SJCRH30 (cell line): ENCODE measurements at regions not wholly inside any gene's neighbourhood (a gene's known extent, or its start where the extent isn't known, plus 50 kb on each side); places are given as distances from the start of the nearest gene placed in this dataset.
"Not testable (repeated sequence)": the region's sequence is repeated elsewhere in the genome, so short reads cannot be mapped to it uniquely, and the experiment has no call there.

ENCODE experiments used
- DNase-seq, 2 experiments: peaks; one replicate each; pipeline ENCODE4 v3.0.0-alpha.2; 2015 to 2020
- H3K27ac ChIP-seq: fragments of 250-450 bp; sonication (Bioruptor Pico); 2 replicates; pipeline ENCODE4 v1.5.1; 2020; ENCODE audit warnings: mild to moderate bottlenecking, moderate library complexity
- H3K27me3 ChIP-seq: fragments of 250-450 bp; sonication (Bioruptor Pico); 2 replicates; pipeline ENCODE4 v1.5.1; 2020; ENCODE audit warnings: mild to moderate bottlenecking, moderate library complexity
- H3K36me3 ChIP-seq: fragments of 250-450 bp; sonication (Bioruptor Pico); 2 replicates; pipeline ENCODE4 v1.5.1; 2020; ENCODE audit warnings: mild to moderate bottlenecking, moderate library complexity
- H3K4me1 ChIP-seq: fragments of 250-450 bp; sonication (Bioruptor Pico); 2 replicates; pipeline ENCODE4 v1.5.1; 2020; ENCODE audit warnings: mild to moderate bottlenecking, moderate library complexity
- H3K4me3 ChIP-seq: fragments of 250-450 bp; sonication (Bioruptor Pico); 2 replicates; pipeline ENCODE4 v1.5.1; 2020; ENCODE audit warnings: mild to moderate bottlenecking, moderate library complexity
- H3K9me3 ChIP-seq: fragments of 250-450 bp; sonication (Bioruptor Pico); replicated peaks from 2 replicates; pipeline ENCODE4 v1.5.1; 2020; ENCODE audit warnings: mild to moderate bottlenecking, moderate library complexity

- Histone ChIP-seq H3K4me1 (no peaks in the 10 kb centered on the region), H3K9me3 (no peaks in the 10 kb centered on the region; the same call in 1 of the 2 replicates), H3K27ac (no peak overlapping the region), H3K36me3 (no peaks in the 10 kb centered on the region), H3K27me3 (no peaks in the 10 kb centered on the region), H3K4me3 (no peak overlapping the region)
- DNase-seq: no peak
These were observed 372.5 kb downstream of the IL20RB start for GRCh38 chr3:137330246-137330645.

DNA sequence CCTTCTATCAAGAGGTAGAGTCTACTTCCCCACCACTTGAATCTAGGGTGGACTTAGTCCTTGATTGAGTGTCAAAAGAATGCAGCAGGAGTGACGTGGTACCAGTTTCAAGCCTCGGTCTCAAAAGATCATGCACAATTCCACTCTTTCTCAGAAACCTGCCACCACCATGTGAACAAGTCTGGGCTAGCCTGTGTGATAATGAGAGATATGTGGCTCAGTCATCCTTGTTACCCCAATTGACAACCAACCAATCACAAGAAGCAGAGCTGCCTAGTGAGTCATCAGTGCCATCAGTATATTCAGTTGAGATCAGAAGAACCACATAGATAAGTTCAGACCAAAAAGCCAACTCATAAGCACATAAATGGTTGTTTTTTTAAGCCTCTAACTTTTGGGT lies 374.5 kb downstream of the IL20RB start:
- H3K36me3 ChIP-seq: no peaks in the 10 kb centered on the region
- H3K27ac ChIP-seq: no peak overlapping the region
- no peaks in the 10 kb centered on the region for H3K4me1 ChIP-seq
- no peak for DNase-seq
- H3K27me3 ChIP-seq: no peaks in the 10 kb centered on the region
- H3K9me3 ChIP-seq: no peaks in the 10 kb centered on the region; the same call in 1 of the 2 replicates
- H3K4me3 ChIP-seq: no peak overlapping the region

DNA sequence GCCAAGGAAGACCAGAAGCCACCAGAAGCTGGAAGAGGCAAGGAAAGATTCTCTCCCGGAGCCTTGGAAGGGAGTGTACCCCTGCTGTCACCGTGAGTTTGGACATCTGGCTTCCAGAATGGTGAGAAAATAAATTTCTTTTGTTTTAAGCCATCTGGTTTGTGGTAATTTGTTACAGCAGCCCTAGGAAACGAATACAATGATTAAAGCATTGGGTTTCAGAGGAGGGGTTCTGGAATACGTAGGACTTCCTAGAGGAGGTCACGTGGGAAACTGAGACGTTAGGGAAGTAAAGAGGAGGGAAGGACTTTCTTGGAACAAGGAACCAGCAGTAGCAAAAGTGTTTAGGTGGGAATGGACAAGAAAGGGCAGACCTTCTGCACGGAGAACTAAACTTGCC lies 377.7 kb downstream of the IL20RB start:
- Histone ChIP-seq H3K4me3 (no peak overlapping the region), H3K4me1 (no peaks in the 10 kb centered on the region), H3K27ac (no peak overlapping the region), H3K36me3 (no peaks in the 10 kb centered on the region), H3K9me3 (no peaks in the 10 kb centered on the region; the same call in 1 of the 2 replicates), H3K27me3 (no peaks in the 10 kb centered on the region)
- DNase-seq: no peak

DNA sequence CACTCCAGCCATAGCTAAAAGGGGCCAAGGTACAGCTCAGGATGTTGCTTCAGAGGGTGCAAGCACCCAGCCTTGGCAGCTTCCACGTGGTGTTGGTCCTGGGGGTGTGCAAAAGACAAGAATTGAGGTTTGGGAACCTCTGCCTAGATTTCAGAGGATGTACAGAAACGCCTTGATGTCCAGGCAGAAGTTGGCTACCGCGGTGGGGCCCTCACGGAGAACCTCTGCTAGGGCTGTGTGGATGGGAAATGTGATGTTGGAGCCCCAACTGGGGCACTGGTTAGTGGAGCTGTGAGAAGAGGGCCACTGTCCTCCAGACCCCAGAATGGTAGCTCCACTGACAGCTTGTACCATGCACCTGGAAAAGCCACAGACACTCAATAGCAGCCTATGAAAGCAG lies 380.6 kb downstream of the IL20RB start:
- H3K36me3 ChIP-seq, H3K4me1 ChIP-seq, H3K4me3 ChIP-seq, DNase-seq, H3K9me3 ChIP-seq, H3K27ac ChIP-seq, H3K27me3 ChIP-seq: not testable (repeated sequence)

- no peaks in the 10 kb centered on the region for H3K27me3 ChIP-seq
- peaks cover 10% of the 10 kb centered on the region for H3K4me1 ChIP-seq
- no peaks in the 10 kb centered on the region; the same call in 1 of the 2 replicates for H3K9me3 ChIP-seq
- DNase-seq: no peak
- H3K27ac ChIP-seq: no peak overlapping the region
- H3K36me3 ChIP-seq: no peaks in the 10 kb centered on the region
- H3K4me3 ChIP-seq: no peak overlapping the region
These were observed 385.5 kb downstream of the IL20RB start for GRCh38 chr3:137343283-137343682.

DNA sequence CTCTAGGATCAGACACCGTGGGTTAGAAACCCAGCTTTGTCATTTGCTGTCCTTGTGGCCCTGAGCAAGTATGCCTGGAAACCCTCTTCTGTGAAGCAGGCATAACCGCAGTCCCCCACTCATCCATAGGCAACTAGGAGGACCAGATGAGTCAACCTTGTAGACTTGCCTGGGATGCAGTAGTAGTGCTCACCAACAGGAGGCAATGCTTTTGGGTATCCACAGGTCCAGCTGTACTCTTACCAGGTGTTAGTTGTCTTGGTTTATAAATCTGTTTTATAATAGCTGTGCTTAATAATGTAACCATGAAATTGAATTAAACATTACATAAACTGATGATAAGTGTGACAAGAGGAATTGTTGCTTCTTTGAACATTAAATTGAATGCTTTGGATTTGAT lies 389.3 kb downstream of the IL20RB start:
- no peak for DNase-seq
- Histone ChIP-seq H3K36me3 (no peaks in the 10 kb centered on the region), H3K27me3 (no peaks in the 10 kb centered on the region), H3K4me1 (peaks cover 17% of the 10 kb centered on the region), H3K27ac (no peak overlapping the region), H3K9me3 (no peaks in the 10 kb centered on the region), H3K4me3 (no peak overlapping the region)

DNA sequence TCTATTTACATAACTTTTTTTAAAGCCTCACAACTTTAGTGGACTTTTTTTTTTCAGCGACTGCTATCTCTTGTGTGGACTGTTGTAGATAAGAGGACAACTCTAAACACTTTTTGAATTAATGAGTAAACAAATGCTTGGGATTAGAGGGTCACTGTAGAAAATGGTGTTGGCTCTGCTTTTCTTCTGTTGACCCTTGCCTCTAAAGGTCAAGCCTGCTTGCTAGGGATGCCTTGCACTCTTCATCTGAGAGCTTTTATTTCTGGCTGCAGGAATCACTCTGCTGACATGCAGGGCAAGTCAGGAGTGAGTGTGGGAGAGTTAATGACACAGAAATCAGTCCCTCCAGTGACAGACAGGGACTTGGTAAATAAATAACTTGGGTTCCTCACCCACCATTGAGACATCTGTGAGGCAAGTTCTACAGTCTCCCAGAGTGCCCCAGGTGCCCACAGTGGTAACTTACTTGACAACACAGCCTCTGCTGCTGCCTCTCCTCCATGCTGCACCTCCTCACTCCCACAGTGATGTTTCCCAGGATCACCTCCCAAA lies 390.1 kb downstream of the IL20RB start:
- H3K27me3 ChIP-seq: no peaks in the 10 kb centered on the region
- H3K36me3 ChIP-seq: no peaks in the 10 kb centered on the region
- H3K9me3 ChIP-seq: no peaks in the 10 kb centered on the region
- H3K4me1 ChIP-seq: peaks cover 17% of the 10 kb centered on the region
- H3K4me3 ChIP-seq: no peak overlapping the region
- no peak overlapping the region for H3K27ac ChIP-seq
- DNase-seq: no peak

DNA sequence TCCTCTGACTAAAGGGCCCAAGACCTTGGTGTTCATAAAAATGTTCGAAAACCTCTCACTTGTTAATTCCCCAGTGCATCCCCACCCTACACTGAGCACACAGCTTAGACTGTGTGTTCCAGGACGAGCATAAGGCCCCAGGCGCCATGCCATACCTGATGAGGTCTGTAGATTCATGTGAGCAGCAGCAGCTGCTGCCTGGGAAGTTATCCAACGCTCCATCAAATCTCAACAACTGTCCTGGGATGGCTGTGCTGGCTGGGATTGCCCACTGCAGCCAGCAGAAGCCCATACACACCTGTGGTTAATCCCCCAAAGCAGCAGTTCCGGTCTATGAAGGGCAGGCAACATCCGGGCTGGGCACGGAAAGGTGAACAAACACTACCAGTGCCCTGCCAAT lies 391.2 kb downstream of the IL20RB start:
- H3K9me3 ChIP-seq: no peaks in the 10 kb centered on the region
- no peak overlapping the region for H3K4me3 ChIP-seq
- H3K4me1 ChIP-seq: peaks cover 7% of the 10 kb centered on the region; the same call in 1 of the 2 replicates
- H3K27ac ChIP-seq: no peak overlapping the region
- peak; percentile 26 to 58 for DNase-seq
- H3K36me3 ChIP-seq: no peaks in the 10 kb centered on the region
- H3K27me3 ChIP-seq: no peaks in the 10 kb centered on the region

GRCh38 chr3:137349557-137350348 lies 392.0 kb downstream of the IL20RB start:
- no peaks in the 10 kb centered on the region for H3K27me3 ChIP-seq
- H3K9me3 ChIP-seq: no peaks in the 10 kb centered on the region
- no peak overlapping the region for H3K27ac ChIP-seq
- H3K36me3 ChIP-seq: no peaks in the 10 kb centered on the region
- DNase-seq: no peak
- H3K4me1 ChIP-seq: peaks cover 7% of the 10 kb centered on the region; the same call in 1 of the 2 replicates
- no peak overlapping the region for H3K4me3 ChIP-seq

GRCh38 chr3:137360531-137361201 lies 402.9 kb downstream of the IL20RB start:
- Histone ChIP-seq H3K9me3 (no peaks in the 10 kb centered on the region), H3K27ac (no peak overlapping the region), H3K36me3 (no peaks in the 10 kb centered on the region), H3K4me1 (no peaks in the 10 kb centered on the region), H3K4me3 (no peak overlapping the region), H3K27me3 (no peaks in the 10 kb centered on the region)
- DNase-seq: no peak

GRCh38 chr3:137382005-137382594 lies 382.0 kb upstream of the SOX14 start:
- Histone ChIP-seq H3K4me3 (no peak overlapping the region), H3K9me3 (no peaks in the 10 kb centered on the region; the same call in 1 of the 2 replicates), H3K4me1 (no peaks in the 10 kb centered on the region), H3K36me3 (no peaks in the 10 kb centered on the region), H3K27ac (no peak overlapping the region), H3K27me3 (no peaks in the 10 kb centered on the region)
- DNase-seq: no peak

GRCh38 chr3:137385922-137386321 lies 378.2 kb upstream of the SOX14 start:
- Histone ChIP-seq H3K4me3 (no peak overlapping the region), H3K9me3 (no peaks in the 10 kb centered on the region; the same call in 1 of the 2 replicates), H3K36me3 (no peaks in the 10 kb centered on the region), H3K27me3 (no peaks in the 10 kb centered on the region), H3K27ac (no peak overlapping the region), H3K4me1 (no peaks in the 10 kb centered on the region)
- no peak for DNase-seq

GRCh38 chr3:137409584-137409983 lies 354.5 kb upstream of the SOX14 start:
- no peak for DNase-seq

DNA sequence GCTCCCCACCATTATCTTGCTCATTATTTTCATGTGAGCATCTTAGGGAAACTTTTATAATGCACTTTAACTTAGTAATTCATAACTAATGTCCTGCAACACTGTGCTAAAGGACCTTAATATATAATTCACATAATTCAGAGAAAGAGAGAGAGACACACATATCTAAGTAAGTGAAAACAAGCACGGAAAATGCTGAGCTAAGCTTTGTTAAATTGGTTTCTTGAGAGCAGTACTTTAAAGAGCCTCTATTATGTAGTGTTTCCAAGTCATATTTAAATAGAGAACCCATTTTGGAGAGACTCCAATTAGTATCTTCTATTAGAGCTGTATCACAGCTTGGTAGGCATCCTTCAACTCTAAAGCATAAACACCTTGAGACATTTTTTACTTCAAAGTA lies 354.1 kb upstream of the SOX14 start:
- H3K4me3 ChIP-seq: no peak overlapping the region
- DNase-seq: no peak
- H3K27ac ChIP-seq: no peak overlapping the region
- no peaks in the 10 kb centered on the region for H3K4me1 ChIP-seq
- H3K36me3 ChIP-seq: no peaks in the 10 kb centered on the region
- no peaks in the 10 kb centered on the region for H3K9me3 ChIP-seq
- no peaks in the 10 kb centered on the region for H3K27me3 ChIP-seq

More at GRCh38 chr3:137409584-137409983, 354.5 kb upstream of the SOX14 start:
- Histone ChIP-seq H3K4me1 (no peaks in the 10 kb centered on the region), H3K9me3 (no peaks in the 10 kb centered on the region), H3K27ac (no peak overlapping the region), H3K27me3 (no peaks in the 10 kb centered on the region), H3K36me3 (no peaks in the 10 kb centered on the region), H3K4me3 (no peak overlapping the region)
